Fibroblast of peridontal ligament (primary cell): ENCODE measurements at regions not wholly inside any gene's neighbourhood (a gene's known extent, or its start where the extent isn't known, plus 50 kb on each side); places are given as distances from the start of the nearest gene placed in this dataset.

Experiments used
- DNase-seq: peaks from one replicate; pipeline ENCODE4 v3.0.0-alpha.2; 2010; ENCODE audit errors: extremely low read depth

- no peak for DNase-seq
Observed at GRCh38 chr16:13864689-13865088, 55.3 kb upstream of the ERCC4 start.

GRCh38 chr16:13866073-13866472 lies 53.9 kb upstream of the ERCC4 start:
- DNase-seq: peak; percentile 59
